ENCODE measurements at regions not wholly inside any gene's neighbourhood (a gene's known extent, or its start where the extent isn't known, plus 50 kb on each side); places are given as distances from the start of the nearest gene placed in this dataset.

GRCh38 chr12:75742048-75742447 lies 230.6 kb upstream of the KRR1 start:
- TF ChIP-seq, protein P1, sequence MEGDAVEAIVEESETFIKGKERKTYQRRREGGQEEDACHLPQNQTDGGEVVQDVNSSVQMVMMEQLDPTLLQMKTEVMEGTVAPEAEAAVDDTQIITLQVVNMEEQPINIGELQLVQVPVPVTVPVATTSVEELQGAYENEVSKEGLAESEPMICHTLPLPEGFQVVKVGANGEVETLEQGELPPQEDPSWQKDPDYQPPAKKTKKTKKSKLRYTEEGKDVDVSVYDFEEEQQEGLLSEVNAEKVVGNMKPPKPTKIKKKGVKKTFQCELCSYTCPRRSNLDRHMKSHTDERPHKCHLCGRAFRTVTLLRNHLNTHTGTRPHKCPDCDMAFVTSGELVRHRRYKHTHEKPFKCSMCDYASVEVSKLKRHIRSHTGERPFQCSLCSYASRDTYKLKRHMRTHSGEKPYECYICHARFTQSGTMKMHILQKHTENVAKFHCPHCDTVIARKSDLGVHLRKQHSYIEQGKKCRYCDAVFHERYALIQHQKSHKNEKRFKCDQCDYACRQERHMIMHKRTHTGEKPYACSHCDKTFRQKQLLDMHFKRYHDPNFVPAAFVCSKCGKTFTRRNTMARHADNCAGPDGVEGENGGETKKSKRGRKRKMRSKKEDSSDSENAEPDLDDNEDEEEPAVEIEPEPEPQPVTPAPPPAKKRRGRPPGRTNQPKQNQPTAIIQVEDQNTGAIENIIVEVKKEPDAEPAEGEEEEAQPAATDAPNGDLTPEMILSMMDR (IDR thresholded peaks at IDR 0.05; ENCODE audit: insufficient read depth, low read length) = no peak
- TF ChIP-seq REST (IDR thresholded peaks at IDR 0.05; ENCODE audit: insufficient replicate concordance, low read depth) = no peak
- no peak for TF ChIP-seq POLR2AphosphoS5 (IDR thresholded peaks at IDR 0.05; ENCODE audit: low read depth)
- TF ChIP-seq GABPA (IDR thresholded peaks at IDR 0.05; ENCODE audit: low read depth) = no peak
- TF ChIP-seq SPI1 (IDR thresholded peaks at IDR 0.05; ENCODE audit: borderline replicate concordance, low read depth) = no peak
